Suprapubic skin (tissue), 3 donors: ENCODE measurements at regions not wholly inside any gene's neighbourhood (a gene's known extent, or its start where the extent isn't known, plus 50 kb on each side); places are given as distances from the start of the nearest gene placed in this dataset.

Source experiments
- CTCF ChIP-seq, 2 donors: fragments of 200-600 bp in 1 of 2; fragments of 450-650 bp in 1 of 2; sonication (generic) in 1 of 2; IDR thresholded peaks; one replicate each; pipeline ENCODE4 v1.5.1; 2016 to 2019; ENCODE audit warnings: antibody characterized with exemption in 2 of 2, mild to moderate bottlenecking in 1 of 2, moderate library complexity in 1 of 2
- EP300 ChIP-seq: sonication (generic); formaldehyde crosslinking; IDR thresholded peaks from one replicate; pipeline ENCODE4 v1.6.1; 2017; ENCODE audit warnings: antibody characterized with exemption
- POLR2A ChIP-seq, 2 donors: fragments of 450-650 bp; IDR thresholded peaks; one replicate each; pipeline ENCODE4 v1.6.1; 2017; ENCODE audit warnings: antibody characterized with exemption in 2 of 2, mild to moderate bottlenecking in 2 of 2, moderate library complexity in 2 of 2

GRCh38 chr1:38589036-38589435, 270.5 kb downstream of the RRAGC start:
- TF ChIP-seq CTCF (IDR thresholded peaks at IDR 0.05) (no peak), POLR2A (IDR thresholded peaks at IDR 0.05) (no peak), EP300 (no peak)
